NT2/D1 (cell line): ENCODE measurements at regions not wholly inside any gene's neighbourhood (a gene's known extent, or its start where the extent isn't known, plus 50 kb on each side); places are given as distances from the start of the nearest gene placed in this dataset.

ENCODE experiments used
- YY1 ChIP-seq: IDR thresholded peaks from 2 replicates; pipeline ENCODE4 v1.6.1; 2011; ENCODE audit not compliant: insufficient read length, insufficient read depth
- ZNF274 ChIP-seq: IDR thresholded peaks from 2 replicates; pipeline ENCODE4 v1.6.1; 2011; ENCODE audit warnings: mild to moderate bottlenecking, low read depth, low read length

DNA sequence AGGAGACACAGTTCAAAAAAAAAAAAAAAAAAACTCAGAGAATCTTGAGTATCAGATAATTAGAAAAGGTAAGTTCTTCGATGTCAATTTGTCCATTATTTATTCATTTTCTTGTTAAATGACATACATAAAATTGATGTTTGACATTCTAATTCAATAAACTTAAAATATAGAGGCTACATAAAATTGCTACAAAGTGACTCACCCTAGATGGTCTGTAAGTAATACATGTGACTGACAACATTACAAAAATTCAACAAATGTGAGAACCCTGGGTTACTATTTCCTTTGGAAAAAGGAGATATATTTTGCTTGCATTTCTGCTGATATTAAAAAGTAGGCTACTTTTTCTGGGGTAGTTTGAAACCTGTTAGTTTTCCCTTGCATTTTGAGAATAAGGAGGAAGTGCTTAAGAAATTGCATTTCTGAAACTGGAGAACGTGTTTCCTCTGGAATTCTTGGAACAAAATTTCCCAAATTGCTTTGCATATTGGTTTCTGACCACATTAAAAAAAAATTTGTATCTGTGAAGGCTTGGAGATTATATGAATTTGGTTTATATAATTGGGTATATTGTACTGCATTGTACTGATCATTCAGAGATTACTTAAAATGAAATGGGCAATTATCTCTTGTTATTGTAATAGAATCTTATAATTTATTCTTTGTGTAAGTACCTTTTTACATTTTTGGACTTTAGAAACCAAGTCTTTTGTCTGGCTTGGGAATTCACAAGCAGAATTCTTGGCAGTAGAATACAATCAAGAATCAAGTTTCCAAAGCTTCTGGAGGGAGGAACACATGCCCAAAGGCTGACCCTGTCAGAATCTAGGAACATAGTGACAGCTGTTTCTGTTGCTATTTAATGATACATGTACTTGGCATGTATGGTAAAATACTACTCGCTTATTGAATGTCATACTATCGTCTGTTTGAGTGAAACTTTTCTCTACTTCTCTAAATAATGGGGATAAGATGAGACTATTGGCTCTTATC, 106.1 kb downstream of the DSEL start:
- TF ChIP-seq ZNF274 (no peak), YY1 (no peak)
